ENCODE measurements at regions not wholly inside any gene's neighbourhood (a gene's known extent, or its start where the extent isn't known, plus 50 kb on each side); places are given as distances from the start of the nearest gene placed in this dataset.

- no peak for TF ChIP-seq SIN3A (IDR thresholded peaks at IDR 0.05; ENCODE audit: borderline replicate concordance, insufficient read depth, low read length)
- TF ChIP-seq POLR2AphosphoS5 (IDR thresholded peaks at IDR 0.05; ENCODE audit: low read depth, low read length), result no peak
- no peak for TF ChIP-seq FOXP2 (optimal IDR thresholded peaks at IDR 0.05; ENCODE audit: borderline replicate concordance, extremely low read depth, extremely low read length, insufficient read depth)
- TF ChIP-seq REST (IDR thresholded peaks at IDR 0.05; ENCODE audit: insufficient read depth in 1 of 2, low read depth in 2 of 2, low read length in 2 of 2), result no peak
- no peak for TF ChIP-seq TAF1 (IDR thresholded peaks at IDR 0.05; ENCODE audit: borderline replicate concordance, insufficient read depth, low read length)
Measured at GRCh38 chr5:22958462-22959262, 105.5 kb upstream of the CDH12 start.

GRCh38 chr5:22947921-22948320 is 94.8 kb upstream of the CDH12 start:
- no peak for TF ChIP-seq POLR2AphosphoS5 (IDR thresholded peaks at IDR 0.05; ENCODE audit: low read depth, low read length)
- no peak for TF ChIP-seq TAF1 (IDR thresholded peaks at IDR 0.05; ENCODE audit: borderline replicate concordance, insufficient read depth, low read length)
- TF ChIP-seq SIN3A (IDR thresholded peaks at IDR 0.05; ENCODE audit: borderline replicate concordance, insufficient read depth, low read length), result no peak
- TF ChIP-seq FOXP2 (optimal IDR thresholded peaks at IDR 0.05; ENCODE audit: borderline replicate concordance, extremely low read depth, extremely low read length, insufficient read depth), result no peak
- TF ChIP-seq REST (IDR thresholded peaks at IDR 0.05; ENCODE audit: insufficient read depth in 1 of 2, low read depth in 2 of 2, low read length in 2 of 2), result no peak

GRCh38 chr5:22938362-22938761 is 85.2 kb upstream of the CDH12 start:
- TF ChIP-seq POLR2AphosphoS5 (IDR thresholded peaks at IDR 0.05; ENCODE audit: low read depth, low read length) (no peak), SIN3A (IDR thresholded peaks at IDR 0.05; ENCODE audit: borderline replicate concordance, insufficient read depth, low read length) (no peak), REST (IDR thresholded peaks at IDR 0.05; ENCODE audit: insufficient read depth in 1 of 2, low read depth in 2 of 2, low read length in 2 of 2) (no peak), FOXP2 (optimal IDR thresholded peaks at IDR 0.05; ENCODE audit: borderline replicate concordance, extremely low read depth, extremely low read length, insufficient read depth) (no peak), TAF1 (IDR thresholded peaks at IDR 0.05; ENCODE audit: borderline replicate concordance, insufficient read depth, low read length) (no peak)

- no peak for TF ChIP-seq POLR2AphosphoS5 (IDR thresholded peaks at IDR 0.05; ENCODE audit: low read depth, low read length)
Measured at GRCh38 chr5:22928821-22929482, 75.8 kb upstream of the CDH12 start.

GRCh38 chr5:22926574-22926973 is 73.4 kb upstream of the CDH12 start:
- TF ChIP-seq REST (IDR thresholded peaks at IDR 0.05; ENCODE audit: insufficient read depth in 1 of 2, low read depth in 2 of 2, low read length in 2 of 2) (no peak), POLR2AphosphoS5 (IDR thresholded peaks at IDR 0.05; ENCODE audit: low read depth, low read length) (no peak), SIN3A (IDR thresholded peaks at IDR 0.05; ENCODE audit: borderline replicate concordance, insufficient read depth, low read length) (no peak), TAF1 (IDR thresholded peaks at IDR 0.05; ENCODE audit: borderline replicate concordance, insufficient read depth, low read length) (no peak), FOXP2 (optimal IDR thresholded peaks at IDR 0.05; ENCODE audit: borderline replicate concordance, extremely low read depth, extremely low read length, insufficient read depth) (no peak)

Measured in PFSK-1 (cell line).